GM12891 (cell line): ENCODE measurements at regions not wholly inside any gene's neighbourhood (a gene's known extent, or its start where the extent isn't known, plus 50 kb on each side); places are given as distances from the start of the nearest gene placed in this dataset.
"Not testable (repeated sequence)": the region's sequence is repeated elsewhere in the genome, so short reads cannot be mapped to it uniquely, and the experiment has no call there.

ENCODE experiments used
- DNase-seq: peaks from one replicate; pipeline ENCODE4 v3.0.0; 2011; ENCODE audit warnings: low spot score; ENCODE audit not compliant: insufficient read length
- FAIRE-seq: peaks from 2 replicates; lab custom pipeline; 2011; peaks lifted over from hg19 to GRCh38; lab: Jason Lieb, UNC
- PAX5 ChIP-seq: IDR thresholded peaks from 2 replicates; pipeline ENCODE4 v1.6.1; 2011; ENCODE audit warnings: low read length, moderate library complexity, mild to moderate bottlenecking; ENCODE audit not compliant: insufficient read depth, severe bottlenecking
- POLR2A ChIP-seq: IDR thresholded peaks from 2 replicates; pipeline ENCODE4 v1.6.1; 2011; ENCODE audit warnings: low read depth, low read length, control low read depth
- POLR2AphosphoS5 ChIP-seq: IDR thresholded peaks from 2 replicates; pipeline ENCODE4 v1.6.1; 2011; ENCODE audit warnings: low read depth, low read length, control low read depth
- POU2F2 ChIP-seq: IDR thresholded peaks from 2 replicates; pipeline ENCODE4 v1.6.1; 2011; ENCODE audit warnings: low read depth, mild to moderate bottlenecking, control low read depth, low read length, moderate library complexity
- SPI1 ChIP-seq: IDR thresholded peaks from 2 replicates; pipeline ENCODE4 v1.6.1; 2011; ENCODE audit warnings: low read depth, low read length, control low read depth
- TAF1 ChIP-seq: IDR thresholded peaks from 2 replicates; pipeline ENCODE4 v1.6.1; 2011; ENCODE audit warnings: low read depth, low read length, control low read depth

DNA sequence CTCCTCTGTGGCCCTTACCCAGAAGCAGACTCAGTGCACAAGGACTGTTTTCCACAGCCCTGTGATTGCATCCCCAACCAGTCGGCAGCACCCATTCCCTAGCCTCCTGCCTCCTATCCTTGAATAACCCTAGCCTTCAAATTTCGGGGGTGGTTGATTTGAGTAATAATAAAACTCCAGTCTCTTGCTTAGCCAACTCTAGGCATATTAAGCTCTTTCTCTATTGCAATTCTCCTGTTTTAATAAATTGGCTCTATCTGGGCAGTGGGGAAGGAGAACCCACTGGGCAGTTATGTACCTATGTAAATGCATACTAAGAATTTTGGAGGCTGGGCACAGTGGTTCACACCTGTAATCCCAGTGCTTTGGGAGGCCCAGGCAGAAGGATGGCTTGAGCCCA lies 70.6 kb upstream of the ZMYND8 start:
- FAIRE-seq (no peak), DNase-seq (no peak)
- TF ChIP-seq POLR2A = no peak

DNA sequence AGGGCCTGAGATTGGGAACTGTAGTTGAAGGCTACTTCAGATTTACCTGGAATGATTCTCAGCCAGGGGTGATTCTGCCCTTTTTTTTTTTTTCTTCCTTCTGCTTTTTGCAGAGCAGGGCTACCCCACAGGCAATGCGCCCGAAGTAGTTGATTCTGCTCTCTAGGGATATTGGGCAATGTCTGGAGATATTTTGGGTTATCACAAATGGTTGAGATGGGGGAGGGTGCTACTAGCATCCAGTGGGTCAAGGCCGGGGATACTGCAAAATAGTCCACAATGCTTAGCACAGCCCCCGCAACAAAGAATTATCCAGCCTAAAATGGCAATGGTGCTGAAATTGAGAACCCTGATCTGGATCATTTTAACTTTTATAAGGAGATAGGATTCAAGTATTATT lies 71.2 kb upstream of the ZMYND8 start:
- no peak for FAIRE-seq
- TF ChIP-seq TAF1 (no peak), POLR2A (no peak), POLR2AphosphoS5 (no peak), SPI1 (no peak), POU2F2 (no peak), PAX5 (no peak)
- DNase-seq = no peak

DNA sequence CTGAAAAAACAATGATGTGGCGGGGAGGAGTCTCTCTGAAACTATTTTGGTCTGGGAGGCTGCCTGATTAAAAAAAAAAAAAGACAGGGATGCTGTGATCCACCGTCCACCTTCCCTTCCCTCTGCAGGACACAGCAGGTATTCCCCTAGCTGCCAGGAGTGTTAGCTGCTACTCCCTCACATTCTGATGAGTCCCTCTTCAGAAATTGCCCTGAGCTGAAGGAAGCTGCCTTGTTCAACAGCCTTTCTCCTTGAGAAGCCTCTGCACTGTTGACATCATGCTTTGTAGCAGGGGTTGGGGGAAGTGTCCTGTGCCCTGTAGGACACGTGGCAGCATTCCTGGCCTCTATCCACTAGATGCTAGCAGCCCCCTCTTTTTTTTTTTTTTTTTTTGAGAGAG lies 71.7 kb upstream of the ZMYND8 start:
- TF ChIP-seq TAF1 (no peak), PAX5 (no peak), POLR2A (no peak), POU2F2 (no peak), SPI1 (no peak), POLR2AphosphoS5 (no peak)
- FAIRE-seq (no peak), DNase-seq (no peak)

DNA sequence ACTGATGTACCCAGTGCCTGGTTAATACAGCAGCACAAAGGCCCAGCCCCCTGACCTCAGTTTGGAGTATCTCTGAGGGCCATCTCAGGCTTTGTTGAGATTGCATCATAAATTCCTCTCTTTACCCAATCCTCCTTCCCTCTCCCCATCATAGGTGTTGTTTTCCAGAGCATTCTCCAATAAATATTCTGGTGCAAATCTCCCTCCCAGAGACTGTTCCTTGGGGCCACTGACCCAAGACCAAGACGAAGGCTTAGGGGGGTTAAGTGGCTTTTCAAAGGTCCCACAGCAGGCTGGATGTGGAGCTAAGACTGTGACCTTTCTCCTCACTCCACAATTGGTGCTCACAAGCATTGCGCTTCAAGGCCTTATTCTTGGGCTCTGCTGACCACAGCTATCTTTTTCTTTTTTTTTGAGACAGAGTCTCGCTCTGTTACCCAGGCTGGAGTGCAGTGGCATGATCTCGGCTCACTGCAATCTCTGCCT lies 72.4 kb upstream of the ZMYND8 start:
- FAIRE-seq (no peak), DNase-seq (no peak)
- TF ChIP-seq SPI1 (no peak), POLR2A (no peak), POU2F2 (no peak), TAF1 (no peak), POLR2AphosphoS5 (no peak), PAX5 (no peak)

DNA sequence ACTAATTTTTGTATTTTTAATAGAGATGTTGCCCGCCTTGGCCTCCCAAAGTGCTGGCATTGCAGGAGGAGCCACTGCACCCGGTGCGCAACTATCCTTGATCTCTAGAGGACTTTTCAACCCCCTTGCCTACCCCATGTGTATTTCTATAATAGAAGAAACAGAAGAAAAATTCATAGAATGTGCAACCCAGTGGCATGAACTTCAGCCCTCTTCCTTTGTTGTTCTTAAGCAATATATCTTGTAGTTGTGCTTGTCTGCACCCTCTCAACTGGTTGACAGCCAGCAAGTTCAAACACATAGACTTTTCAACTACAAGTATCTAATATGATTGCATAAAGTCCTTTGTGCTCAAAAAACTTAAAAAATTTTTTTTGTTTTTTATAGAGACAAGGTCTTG lies 72.3 kb upstream of the NCOA3 start:
- FAIRE-seq (no peak), DNase-seq (no peak)
- TF ChIP-seq SPI1 (no peak), PAX5 (no peak), POLR2AphosphoS5 (no peak)

DNA sequence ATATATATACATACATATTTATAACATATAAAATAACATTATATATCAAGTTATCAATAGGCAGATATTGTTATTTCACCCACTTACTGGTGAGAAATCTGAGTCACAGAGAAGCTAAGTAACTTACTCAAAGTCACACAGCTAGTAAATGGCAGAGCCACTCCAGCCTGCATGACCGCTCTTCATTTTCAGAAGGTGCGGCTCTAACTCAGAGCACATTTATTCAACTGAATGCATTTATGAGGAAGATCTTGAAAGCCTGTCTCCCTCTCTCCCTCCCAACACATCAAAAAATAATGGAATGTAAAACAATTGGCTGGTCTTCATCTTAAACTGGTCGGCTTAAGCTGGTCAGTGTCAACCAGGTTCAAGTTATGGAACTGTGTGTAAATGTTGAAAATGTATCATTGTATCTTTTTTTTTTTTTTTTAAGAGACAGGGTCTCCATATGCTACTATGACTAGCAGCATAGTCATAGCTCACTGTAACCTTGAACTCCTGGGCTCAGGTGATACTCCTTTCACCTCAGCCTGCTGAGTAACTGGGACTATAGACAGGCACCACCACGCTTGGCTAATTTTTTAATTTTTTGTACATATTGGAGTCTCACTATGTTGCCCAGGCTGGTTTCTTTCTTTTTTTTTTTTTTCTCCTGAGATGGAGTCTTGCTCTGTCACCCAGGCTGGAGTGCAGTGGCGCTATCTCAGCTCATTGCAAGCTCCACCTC lies 70.7 kb upstream of the NCOA3 start:
- FAIRE-seq (no peak), DNase-seq (no peak)
- TF ChIP-seq POU2F2 = no peak
- no peak for TF ChIP-seq TAF1
- TF ChIP-seq PAX5 = no peak
- TF ChIP-seq SPI1 = no peak
- no peak for TF ChIP-seq POLR2AphosphoS5
- no peak for TF ChIP-seq POLR2A

DNA sequence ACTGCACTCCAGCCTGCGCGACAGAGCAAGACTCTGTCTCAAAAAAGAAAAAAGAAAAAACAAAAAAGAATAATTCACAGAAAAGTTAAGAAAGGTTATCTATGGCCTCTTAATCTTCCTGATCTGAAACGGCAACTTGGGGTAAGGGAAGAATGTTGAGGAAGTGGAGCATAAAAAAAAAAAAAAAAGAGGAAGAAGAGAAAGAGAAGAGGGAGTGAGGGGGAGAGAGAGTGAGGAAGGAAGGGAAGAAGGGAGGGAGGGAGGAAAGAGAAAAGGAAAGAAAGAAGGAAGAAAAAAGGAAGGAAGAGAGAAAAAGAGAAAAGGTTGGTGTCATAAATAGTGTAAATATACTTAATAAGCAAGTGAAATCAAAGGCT lies 68.9 kb upstream of the NCOA3 start:
- no peak for FAIRE-seq

DNA sequence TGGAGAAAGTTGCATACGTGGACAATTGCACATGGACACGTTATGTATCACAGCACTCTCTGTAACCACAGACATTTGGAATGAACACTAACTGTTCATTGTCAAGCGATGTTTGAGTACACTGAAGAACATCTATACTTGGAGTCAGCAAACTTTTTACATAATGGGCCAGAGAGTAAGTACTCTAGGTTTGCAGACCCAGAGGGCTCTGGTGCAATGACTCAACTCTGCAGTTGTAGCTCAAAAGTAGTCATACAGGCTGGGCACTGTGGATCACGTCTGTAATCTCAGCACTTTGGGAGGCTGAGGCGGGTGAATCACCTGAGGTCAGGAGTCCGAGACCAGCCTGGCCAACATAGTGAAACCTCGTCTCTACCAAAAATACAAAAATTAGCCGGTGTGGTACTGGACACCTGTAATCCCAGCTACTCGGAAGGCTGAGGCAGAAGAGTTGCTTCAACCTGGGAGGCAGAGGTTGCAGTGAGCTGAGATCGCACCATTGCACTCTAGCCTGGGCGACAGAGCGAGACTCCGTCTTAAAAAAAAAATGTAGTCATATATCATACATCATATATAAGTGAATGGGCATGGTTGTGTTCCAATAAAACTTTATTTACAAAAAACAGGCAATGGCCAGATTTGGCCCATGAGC lies 67.4 kb upstream of the NCOA3 start:
- DNase-seq, FAIRE-seq: not testable (repeated sequence)

More for the DNA sequence above, 68.9 kb upstream of the NCOA3 start:
- DNase-seq = no peak
- TF ChIP-seq PAX5 (no peak), POU2F2 (no peak), POLR2A (no peak)

DNA sequence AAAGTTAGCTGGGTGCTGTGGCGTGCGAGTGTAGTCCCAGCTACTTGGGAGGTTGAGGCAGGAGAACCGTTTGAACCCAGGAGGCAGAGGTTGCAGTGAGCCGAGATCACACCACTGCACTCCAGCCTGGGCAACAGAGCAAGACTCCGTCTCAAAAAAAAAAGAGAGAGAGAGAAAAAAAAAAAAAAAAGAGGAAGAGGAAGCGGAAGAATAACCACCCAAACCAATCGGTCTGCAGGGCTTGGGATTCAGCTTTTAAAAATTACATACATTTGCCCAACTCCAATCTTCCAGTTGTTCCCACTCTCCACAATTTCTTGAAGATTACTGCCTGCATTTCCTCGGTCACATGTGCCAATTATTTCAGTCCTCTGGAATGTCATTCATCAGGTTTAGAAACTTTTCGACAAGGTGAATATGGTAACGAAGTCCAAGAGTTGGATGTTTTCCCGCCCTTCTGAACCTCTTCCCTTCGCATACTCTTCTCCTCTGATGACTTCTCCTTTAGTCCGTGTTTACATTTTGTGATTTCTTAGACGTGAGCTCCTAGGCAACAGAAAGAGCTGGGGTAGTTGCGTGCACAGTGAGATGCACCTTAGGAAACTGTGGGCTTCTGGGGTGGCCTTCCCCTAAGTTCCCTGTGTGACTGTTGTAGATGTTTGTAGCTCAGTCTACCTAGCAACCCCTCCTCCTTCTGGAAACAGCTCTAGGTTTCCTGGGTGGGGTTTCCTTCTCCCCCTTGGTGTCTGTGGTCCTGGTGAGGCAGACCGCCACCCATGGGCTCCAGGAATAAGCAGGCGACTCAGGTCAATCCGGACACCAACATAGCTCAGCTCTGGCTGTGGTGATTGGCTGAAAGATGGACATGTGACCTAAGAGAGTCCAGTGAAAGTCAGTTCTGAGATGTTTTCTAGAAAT lies 63.0 kb upstream of the NCOA3 start:
- DNase-seq = no peak
- peak; percentile 47 for FAIRE-seq
- TF ChIP-seq PAX5 (no peak), SPI1 (peak; percentile 74), POLR2AphosphoS5 (no peak), POU2F2 (no peak), TAF1 (no peak), POLR2A (no peak)
